ENCODE measurements at regions not wholly inside any gene's neighbourhood (a gene's known extent, or its start where the extent isn't known, plus 50 kb on each side); places are given as distances from the start of the nearest gene placed in this dataset.
A peak's percentile ranks its signal among the peaks of the same experiment; 100 is the strongest.
"Not testable (repeated sequence)": the region's sequence is repeated elsewhere in the genome, so short reads cannot be mapped to it uniquely, and the experiment has no call there.

DNA sequence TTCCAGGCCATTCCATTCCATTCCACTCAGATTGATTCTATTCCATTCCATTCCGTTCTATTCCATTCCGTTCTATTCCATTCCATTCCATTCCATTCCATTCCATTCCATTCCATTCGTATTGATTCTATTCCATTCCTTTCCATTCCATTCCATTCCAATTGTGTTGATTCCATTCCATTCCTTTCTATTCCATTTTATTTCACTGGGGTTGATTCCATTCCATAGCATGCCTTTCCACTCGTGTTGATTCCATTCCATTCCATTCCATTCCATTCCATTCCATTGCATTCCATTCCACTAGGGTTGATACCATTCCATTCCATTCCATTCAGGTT lies 1142.3 kb downstream of the RPIA start:
- no peak for DNase-seq (ENCODE audit: low spot score)

DNA sequence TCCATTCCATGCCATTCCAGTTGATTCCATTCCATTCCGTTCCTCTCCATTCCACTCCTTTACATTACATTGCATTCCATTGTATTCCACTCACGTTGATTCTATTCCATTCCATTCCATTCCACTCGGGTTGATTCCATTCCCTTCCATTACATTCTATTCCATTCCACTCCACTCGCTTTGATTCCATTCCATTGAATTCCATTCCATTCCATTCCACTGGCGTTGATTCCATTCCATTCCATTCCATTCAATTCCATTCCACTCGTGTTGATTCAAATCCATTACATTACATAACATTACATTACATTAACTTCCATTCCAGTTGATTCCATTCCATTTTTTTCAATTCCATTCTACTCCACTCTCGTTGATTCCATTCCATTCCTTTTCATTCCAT lies 1142.8 kb downstream of the RPIA start:
- DNase-seq (ENCODE audit: low spot score), result no peak

DNA sequence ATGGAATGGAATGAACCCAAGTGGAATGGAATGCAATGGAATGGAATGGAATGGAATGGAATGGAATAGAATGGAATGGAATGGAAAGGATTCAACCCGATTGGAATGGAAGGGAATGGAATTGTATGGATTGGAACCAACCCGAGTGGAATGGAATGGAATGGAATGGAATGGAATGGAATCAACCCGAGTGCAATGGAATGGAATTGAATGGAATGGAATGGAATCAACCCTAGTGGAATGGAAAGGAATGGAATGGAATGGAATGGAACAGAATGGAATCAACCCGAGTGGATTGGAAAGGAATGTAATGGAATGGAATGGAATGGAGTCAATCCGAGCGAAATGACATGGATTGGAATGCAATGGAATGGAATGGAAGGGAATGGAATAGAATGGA lies 1144.9 kb downstream of the RPIA start:
- DNase-seq (ENCODE audit: low spot score), result not testable (repeated sequence)

DNA sequence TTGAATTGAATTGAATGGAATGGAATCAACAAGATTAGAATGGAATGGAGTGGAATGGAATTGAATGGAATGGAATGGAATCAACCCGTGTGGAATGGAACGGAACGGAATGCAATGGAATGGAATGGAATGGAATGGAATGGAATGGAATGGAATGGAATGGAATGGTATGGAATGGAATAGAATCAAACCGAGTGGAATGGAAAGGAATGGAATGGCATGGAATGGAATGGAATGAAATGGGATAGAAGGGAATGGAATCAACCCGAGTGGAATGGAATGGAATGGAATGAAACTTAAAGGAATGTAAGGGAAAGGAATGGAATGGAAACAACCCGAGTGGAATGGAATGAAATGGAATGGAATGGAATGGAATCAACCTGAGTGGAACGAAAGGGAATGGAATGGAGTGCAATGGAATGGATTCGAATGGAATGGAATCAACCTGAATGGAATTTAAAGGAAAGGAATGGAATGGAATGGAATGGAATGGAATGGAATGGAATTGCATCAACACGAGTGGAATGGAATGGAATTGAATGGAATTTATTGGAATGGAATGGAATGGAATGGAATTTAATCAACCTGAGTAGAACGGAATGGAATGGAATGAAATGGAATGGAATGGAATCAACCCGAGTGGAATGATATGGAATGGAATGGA lies 1146.6 kb downstream of the RPIA start:
- no peak for DNase-seq (ENCODE audit: low spot score)

DNA sequence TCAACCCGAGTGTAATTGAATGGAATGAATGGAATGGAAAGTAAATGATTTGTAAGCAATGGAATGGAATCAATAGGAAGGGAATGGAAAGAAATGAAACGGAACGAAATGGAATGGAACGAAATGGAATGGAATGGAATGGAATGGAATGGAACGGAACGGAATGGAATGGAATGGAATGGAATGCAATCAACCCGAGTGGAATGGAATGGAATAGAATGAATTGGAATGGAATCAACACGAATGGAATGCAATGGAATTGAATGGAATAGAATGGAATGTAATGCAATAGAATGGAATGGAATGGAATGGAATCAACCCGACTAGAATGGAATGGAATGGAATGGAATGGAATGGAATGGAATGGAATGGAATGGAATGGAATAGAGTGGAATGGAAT lies 1148.7 kb downstream of the RPIA start:
- DNase-seq (ENCODE audit: low spot score), result not testable (repeated sequence)

DNA sequence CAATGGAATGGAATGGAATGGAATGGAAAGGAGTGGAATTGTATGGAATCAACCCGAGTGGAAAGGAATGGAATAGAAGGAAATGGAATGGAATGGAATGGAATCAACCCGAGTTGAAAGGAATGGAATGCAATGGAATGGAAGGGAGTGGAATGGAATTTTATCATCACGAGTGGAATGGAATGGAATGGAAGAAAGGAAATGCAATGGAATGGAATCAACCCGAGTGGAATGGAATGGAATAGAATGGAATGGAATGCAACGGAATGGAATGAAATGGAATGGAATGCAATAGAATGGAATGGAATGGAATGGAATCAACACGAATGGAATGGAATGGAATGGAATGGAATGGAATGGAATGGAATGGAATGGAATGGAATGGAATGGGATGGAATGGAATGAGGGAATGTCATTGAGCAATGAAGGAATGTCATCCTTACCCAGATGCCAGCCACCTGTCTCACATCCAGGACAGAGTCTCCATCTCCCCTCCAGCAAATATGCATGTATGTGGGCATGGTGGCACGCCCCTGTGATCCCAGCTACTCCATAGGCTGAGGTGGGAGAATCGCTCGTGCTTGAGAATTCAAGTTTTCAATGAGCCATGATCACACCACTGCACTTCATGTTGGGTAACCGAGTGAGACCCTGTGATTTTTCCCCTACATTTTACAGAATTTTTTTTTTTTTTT lies 1149.5 kb downstream of the RPIA start:
- not testable (repeated sequence) for DNase-seq (ENCODE audit: low spot score)

DNA sequence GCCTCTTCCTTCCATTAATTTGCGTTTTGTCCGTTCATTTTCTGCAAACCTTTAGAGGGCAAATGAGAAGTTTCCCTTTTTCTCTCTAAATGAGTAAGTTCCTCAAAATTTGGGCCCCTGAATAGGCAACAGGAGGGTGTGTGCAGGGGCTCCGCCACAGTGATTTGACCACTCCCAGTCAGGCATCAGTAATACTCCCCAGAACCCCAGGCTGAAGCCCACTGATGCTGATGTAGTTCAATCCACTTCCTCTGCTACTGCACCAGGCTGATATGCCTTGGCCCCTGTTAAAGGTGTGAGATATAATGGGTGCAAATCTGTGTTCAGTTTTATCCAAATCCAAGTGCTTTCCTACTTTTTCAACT lies 1150.0 kb downstream of the RPIA start:
- DNase-seq (ENCODE audit: low spot score), result no peak

DNA sequence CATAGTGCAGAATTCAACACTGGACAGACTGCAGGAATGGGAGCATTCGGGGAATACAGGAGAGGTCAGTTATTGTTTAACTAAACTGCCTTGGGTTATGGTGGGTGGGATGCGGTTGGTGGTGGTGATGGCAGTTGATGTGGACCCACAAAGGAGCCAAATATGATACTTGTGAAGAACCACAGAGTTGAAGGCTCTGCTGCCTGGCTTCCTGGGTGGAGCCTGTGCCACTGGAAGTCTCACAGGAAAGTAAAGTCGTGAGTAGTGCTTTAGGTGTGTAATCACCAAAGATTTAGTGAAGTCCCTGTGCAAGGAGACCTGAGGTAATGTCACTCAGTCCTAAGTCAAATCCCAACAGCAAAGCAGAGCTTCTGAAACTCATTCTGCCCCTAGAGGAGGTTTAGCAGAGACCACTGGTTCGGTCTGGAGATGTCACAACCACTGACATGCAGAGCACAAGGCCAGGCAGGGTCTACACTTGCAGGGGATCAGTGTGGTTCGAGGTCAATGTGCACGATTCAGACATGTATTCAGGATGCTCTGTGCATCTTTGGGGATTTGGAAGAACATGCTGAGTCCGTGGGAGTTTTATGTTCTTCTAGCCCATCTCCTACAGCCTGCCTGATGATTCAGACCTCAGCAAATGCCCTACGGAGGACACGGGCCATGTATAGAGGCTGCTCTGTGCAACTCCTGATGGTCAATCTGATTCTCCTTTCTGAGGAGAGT lies 1150.9 kb downstream of the RPIA start:
- no peak for DNase-seq (ENCODE audit: low spot score)

DNA sequence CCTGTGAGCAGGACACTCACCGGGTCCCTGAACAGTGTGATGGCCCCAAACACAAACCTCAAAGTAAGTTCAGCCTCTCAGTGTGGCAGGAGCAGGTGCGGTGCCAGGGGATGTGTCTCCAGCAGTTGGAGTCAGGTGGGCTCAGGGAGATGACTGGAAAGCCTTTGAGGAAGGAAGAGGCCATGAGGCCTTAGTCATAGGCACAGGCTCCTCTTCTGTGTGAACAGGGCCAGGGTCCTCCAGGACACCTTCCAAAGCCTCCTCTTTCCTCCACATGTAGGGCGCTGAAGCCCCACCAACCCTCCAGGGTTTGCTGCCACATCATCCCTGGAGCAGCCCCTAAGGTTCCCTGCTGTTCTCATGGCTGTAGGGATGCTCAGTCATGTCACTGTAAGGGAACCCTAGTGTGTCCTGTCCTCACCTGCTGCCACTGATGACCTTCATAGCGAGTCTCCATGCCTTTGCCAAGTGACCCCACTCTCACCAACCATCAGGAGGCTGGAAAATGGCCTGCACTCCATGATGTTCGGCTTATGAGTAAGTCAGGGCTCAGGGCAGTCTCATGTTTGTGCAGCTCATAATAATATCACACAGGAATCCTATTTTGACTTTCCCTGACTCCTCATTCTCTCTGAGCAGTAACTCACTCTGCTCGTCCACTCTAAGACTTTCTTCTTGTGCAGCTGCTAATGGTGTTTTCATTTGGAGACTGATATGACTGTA lies 1152.9 kb downstream of the RPIA start:
- DNase-seq (ENCODE audit: low spot score), result no peak

DNA sequence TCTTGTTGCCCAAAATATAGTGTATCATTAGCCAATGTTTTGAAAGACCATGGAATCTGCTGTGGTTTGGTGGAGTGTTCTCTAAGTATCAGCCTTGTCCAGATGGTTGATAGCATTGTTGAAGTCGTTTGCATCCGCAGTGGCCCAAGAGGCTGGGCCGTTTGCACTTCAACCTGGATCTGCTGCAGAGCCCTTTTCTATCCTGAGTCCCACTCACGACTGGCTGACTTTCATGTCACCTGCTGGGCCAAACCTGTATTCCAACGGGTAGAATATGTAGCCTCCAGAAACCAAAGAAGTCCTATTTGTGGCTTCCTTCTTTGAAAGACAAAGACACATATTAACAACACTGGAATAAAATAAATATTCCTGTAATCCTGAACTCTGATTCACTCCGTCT lies 1154.1 kb downstream of the RPIA start:
- no peak for DNase-seq (ENCODE audit: low spot score)

DNA sequence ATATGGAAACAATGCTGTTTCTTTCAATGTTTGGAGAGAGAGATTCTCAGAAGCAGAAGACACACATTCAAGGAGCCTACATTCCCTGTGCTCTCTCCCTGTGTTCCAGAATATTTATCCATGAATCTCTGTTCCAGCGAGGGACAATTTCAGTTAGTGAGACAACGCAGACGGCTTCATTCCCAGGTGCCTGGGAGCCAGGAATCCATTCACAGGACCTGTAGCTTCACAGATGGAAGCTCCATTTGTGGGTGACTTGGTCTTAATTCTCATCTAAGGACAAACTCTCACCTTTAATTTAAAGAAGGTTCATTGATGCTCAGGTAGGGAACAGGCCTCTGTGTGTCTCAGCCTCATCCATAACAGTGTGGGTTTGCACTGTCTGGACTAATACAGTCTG lies 1156.6 kb downstream of the RPIA start:
- no peak for DNase-seq (ENCODE audit: low spot score)

DNA sequence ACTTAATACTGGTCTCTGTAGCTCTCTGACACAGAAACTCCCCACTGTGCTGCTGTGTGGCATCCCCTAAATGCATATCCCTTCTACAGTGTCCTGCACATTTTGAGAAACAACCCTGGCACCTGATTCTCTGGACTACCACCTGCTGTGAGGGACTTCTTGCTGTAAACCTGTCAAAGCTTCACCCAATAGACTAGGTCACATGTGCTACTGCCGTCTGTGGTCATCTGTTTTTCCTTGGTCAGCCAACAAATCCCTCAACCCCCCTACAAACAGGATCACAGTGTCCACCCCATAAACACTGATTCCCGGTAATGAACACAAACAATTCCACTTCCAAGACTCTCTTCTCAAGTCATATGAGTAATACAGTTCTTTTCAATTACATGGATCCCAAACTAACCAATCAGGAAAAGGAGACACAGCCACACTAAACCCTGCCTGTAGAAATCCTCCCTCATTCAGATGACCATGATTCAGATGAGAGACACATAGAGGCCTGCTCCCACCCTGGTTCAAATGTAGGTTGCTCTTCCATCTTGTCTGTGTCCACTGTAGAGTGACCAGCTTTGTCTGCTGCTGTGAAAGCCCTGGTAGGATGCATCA lies 1157.4 kb downstream of the RPIA start:
- DNase-seq (ENCODE audit: low spot score), result no peak

DNA sequence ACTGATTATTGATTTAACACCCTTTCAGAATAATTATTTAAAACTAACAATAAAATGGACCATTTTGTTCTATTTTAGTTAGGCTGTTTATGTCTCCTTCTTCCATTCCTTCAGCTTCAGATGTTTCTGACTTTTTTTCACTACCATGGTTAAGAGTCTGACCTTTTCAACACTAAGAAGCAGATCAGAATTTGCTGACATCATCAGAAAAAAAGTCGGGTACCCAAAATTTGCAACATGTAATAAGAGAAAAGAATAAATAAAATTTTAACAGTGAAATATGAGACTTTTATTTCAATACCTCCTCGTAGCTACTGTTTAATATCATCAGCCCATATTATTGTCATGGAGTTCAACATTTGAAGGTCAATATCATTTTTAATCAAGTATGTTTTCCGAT lies 1158.3 kb downstream of the RPIA start:
- DNase-seq (ENCODE audit: low spot score), result no peak

DNA sequence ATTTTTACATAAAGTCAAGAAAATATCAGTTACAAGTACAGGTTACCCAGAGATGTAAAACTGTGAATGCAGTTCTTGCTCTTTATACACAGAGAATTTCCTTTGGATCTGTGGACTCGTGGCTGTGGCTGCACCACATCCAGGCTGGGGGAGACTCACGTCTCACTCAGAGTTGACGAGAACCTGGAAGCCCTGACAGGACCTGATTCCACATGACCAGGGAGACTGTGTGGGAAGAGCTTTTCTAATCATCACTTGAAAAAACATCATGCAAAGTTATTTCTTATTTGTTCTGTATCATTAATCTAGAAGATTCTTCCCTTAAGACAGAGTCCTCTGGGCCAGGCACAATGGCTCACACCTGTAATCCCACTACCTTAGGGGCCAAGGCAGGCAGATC lies 1159.0 kb downstream of the RPIA start:
- DNase-seq (ENCODE audit: low spot score), result peak; percentile 0

DNA sequence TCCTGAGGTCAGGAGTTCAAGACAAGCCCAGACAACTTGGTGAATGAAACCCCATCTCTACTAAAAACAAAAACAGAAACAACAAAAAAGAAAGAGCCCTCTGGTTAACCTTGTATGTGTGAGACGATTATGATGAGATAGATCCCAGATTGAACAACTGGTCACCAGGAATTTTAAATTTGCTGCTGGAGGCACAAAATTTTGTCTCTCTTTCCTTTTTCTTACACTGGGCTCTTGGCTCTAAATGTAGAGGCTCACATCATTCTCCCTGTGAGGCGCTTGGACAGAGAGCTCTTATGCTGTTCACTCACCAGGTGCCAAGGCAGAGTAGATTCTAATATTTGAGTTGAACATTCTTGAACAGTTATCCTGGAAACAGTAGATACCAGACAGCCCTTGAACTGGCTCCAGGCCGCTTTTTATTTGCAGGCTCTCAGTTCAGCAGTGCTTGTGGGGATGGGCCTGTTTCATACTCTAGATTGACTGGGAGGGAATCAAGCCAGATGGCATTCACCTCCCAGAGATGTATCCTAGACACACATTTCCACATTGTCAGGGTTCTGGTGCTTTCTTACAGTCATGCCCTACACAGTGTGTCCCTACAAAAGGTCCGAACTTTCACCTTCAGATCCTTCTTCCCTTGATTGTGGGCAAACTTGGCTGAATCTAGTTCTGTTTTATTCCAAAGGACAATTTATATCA lies 1159.6 kb downstream of the RPIA start:
- DNase-seq (ENCODE audit: low spot score), result peak; percentile 6

DNA sequence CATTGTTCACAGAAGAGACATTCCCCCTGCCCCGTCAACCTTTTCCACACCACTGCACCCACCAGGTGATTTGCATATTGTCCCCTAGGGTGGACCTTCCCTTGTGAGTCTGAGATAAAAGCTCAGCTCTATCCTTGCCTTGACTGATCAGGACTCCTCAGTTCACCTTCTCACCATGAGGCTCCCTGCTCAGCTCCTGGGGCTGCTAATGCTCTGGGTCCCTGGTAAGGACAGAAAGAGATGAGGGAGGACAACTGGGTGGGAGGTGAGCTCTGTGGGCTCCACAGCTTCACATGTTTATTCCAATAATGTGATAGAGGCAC lies 1160.1 kb downstream of the RPIA start:
- no peak for DNase-seq (ENCODE audit: low spot score)

DNA sequence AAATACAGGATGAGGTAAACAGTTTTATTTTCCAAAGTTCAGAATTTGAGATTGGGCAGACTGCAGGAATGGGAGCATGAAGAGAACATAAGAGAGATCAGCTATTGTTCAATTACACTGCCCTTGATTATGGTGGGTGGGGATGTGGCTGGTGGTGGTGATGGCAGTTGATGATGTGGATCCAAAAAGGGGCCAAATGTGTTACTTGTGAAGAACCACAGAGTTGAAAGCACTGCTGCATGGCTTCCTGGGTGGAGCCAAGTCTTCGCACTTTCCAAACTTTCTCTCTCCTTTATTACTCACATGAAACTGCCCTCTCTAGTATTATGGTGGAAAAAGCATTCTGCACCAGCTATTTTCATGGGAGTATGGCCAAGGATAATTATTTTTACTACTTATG lies 1162.0 kb downstream of the RPIA start:
- DNase-seq (ENCODE audit: low spot score), result not testable (repeated sequence)

DNA sequence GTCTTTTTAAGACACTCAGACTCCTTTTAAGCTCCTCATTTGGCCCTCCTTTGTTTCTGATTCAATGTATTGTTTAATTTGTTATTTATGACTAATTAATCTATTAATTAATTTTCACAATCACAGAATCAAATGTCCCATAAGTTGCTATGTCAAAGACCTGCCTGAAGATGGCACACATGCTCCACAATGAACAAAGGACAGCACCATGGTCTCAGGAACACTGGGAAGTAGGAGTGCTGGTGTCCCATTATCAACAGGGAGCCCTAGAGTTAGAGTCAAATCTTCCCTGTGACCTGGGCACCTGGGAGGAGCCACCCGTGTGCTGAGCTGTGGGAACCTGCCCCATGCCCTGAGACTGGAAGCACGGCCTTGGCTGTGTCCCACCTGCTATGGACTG lies 1164.3 kb downstream of the RPIA start:
- not testable (repeated sequence) for DNase-seq (ENCODE audit: low spot score)

DNA sequence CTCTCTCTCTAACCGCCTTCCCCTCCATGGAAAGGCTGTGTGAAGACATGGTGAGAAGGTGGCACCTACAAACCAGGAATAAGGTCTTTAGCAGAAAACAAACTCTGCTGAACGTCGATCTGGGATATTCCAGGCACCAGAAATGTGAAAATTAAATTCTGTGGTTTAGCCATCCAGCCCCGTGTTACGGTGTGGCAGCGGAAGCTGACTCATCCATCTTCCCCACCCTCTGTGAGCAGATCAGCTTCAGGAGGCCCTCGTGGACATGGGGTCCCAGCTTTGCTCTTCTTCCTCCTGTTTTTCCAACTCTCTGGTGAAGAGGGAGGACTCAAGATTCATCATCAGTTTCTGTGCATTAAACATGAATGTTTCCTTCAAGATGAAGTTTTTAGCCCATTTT lies 1164.8 kb downstream of the RPIA start:
- not testable (repeated sequence) for DNase-seq (ENCODE audit: low spot score)

DNA sequence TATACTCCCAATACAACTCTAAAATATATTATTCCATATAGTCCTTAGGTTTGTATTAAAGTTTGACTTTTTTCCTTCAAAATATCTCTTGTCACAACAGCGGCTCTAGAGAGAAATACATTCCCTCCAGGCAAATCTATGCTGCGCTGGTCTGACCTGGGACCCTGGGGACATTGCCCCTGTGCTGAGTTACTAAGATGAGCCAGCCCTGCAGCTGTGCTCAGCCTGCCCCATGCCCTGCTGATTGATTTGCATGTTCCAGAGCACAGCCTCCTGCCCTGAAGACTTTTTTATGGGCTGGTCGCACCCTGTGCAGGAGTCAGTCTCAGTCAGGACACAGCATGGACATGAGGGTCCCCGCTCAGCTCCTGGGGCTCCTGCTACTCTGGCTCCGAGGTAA lies 1170.7 kb downstream of the RPIA start:
- DNase-seq (ENCODE audit: low spot score), result not testable (repeated sequence)

DNA sequence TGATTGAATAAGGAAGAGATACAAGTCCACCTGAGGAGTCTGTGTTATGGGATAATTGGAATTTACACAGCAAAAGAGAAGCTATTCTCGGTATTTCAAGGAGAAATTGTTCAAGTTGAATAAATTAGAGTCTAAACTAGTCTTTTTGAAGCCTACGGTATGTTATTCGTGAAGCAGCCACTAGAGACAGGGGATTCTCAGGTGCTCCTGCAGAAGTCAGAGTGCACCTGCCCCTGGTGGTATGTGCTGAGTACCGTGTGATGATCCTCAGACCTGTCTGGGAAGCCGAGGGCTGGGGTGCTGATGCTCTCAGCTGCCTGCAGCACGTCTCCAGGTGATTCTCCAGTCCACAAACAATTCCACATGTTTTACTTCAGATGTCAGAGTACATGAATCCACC lies 1171.7 kb downstream of the RPIA start:
- not testable (repeated sequence) for DNase-seq (ENCODE audit: low spot score)
